ENCODE measurements at regions not wholly inside any gene's neighbourhood (a gene's known extent, or its start where the extent isn't known, plus 50 kb on each side); places are given as distances from the start of the nearest gene placed in this dataset.

DNA sequence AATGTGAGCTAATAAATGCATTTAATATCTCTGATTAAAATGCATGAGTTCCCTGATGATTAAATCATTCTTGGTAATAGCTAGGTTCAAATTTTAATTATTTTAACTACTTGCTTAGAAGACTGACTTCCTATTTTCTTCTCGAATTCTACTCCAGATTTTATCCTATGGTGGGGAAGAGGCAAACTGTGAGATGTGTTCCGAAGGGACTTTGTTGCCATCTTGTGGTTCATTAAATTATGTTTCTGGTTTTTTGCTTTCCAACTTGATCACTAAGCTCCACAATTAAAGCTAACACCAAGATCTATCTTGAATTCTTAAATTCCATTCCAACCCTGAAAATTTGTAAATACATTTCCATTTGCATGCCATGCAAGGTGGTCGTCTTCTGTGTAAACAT lies 538.4 kb upstream of the PCDH20 start:
- TF ChIP-seq CTBP1 (IDR thresholded peaks at IDR 0.05; ENCODE audit: borderline replicate concordance), result no peak
- TF ChIP-seq ARNT (IDR thresholded peaks at IDR 0.05), result no peak
- TF ChIP-seq HDGF (IDR thresholded peaks at IDR 0.05; ENCODE audit: borderline replicate concordance), result no peak
- TF ChIP-seq LEF1 (IDR thresholded peaks at IDR 0.05; ENCODE audit: borderline replicate concordance), result no peak

Data from HEK293T (cell line).